ENCODE measurements at regions not wholly inside any gene's neighbourhood (a gene's known extent, or its start where the extent isn't known, plus 50 kb on each side); places are given as distances from the start of the nearest gene placed in this dataset.
"Not testable (repeated sequence)": the region's sequence is repeated elsewhere in the genome, so short reads cannot be mapped to it uniquely, and the experiment has no call there.

DNA sequence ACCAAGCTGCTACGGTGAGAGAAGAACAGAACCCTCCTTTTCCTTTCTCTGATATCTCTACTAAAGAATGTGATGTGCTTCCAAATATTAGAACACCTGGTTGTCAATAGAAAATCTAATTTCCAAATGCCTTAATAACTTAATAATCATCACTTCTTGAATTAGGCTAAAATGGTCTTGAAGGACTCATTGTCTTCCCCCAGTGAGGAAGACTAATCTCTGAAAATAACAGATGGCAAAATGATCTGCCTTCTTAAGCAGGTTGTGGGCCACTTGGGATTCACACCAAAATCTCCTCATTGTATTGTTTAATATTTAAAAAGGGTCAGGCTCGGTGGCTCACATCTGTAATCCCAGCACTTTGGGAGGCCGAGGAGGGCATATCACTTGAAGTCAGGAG, 805.9 kb upstream of the AUTS2 start:
- DNase-seq (ENCODE audit: insufficient read length, low spot score) (no peak), FAIRE-seq (no peak)
- no peak for TF ChIP-seq POLR2A (IDR thresholded peaks at IDR 0.05; ENCODE audit: low read depth, low read length)

DNA sequence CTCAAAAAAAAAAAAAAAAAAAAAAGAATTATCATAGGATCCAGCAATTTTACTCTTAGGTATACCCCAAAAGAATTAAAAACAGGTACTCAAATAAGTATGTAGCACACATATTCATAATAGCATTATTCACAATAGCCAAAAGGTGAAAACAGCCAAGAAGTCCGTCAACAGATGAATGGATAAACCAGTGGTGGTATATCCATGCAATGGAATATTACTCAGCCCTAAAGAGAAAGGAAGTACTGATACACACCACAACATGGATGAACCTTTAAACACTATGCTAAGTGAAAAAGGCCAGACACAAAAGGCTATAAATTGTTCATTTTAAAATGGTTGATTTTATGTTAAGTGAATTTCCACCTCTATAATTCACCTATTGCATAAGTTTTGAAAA, 804.8 kb upstream of the AUTS2 start:
- DNase-seq (ENCODE audit: insufficient read length, low spot score) (no peak), FAIRE-seq (no peak)

DNA sequence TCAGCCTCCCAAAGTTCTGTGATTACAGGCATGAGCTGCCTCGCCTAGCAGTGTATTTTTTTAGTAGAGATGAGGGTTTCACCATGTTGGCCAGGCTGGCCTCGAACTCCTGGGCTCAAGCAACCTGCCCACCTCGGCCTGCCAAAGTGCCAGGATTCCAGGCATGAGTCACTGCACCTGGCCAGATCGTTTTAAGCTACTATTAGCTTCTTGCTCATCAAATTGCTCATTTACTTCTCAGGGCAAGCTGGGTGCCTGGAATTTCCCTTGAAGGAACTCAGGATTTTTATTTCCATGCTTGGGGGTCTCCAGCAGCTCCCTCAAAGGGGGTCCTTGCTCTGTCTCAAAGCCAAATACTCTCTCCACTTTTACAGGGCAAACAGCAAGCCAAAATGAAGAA, 798.0 kb upstream of the AUTS2 start:
- no peak for TF ChIP-seq POLR2A (IDR thresholded peaks at IDR 0.05; ENCODE audit: low read depth, low read length)
- no peak for DNase-seq (ENCODE audit: insufficient read length, low spot score)
- no peak for FAIRE-seq

More for the DNA sequence above, 804.8 kb upstream of the AUTS2 start:
- no peak for TF ChIP-seq POLR2A (IDR thresholded peaks at IDR 0.05; ENCODE audit: low read depth, low read length)

DNA sequence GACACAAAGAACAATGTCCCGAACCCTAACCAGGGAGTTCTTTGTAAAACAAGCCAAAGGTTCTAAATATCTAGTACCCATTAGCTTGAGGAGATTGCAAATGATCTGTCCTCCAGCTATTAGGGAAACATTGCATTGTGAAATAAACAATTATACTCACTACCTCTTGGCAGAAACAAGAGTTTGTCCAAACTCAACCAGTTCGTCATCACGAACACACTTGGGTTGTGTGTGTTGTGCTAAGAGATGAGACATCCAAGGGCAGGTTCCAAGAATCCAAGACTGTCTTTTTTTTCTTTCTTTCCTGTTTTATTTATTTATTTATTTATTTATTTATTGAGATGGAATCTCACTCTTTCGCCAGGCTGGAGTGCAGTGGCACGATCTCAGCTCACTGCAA, 793.1 kb upstream of the AUTS2 start:
- FAIRE-seq: no peak
- DNase-seq (ENCODE audit: insufficient read length, low spot score): no peak
- no peak for TF ChIP-seq POLR2A (IDR thresholded peaks at IDR 0.05; ENCODE audit: low read depth, low read length)

DNA sequence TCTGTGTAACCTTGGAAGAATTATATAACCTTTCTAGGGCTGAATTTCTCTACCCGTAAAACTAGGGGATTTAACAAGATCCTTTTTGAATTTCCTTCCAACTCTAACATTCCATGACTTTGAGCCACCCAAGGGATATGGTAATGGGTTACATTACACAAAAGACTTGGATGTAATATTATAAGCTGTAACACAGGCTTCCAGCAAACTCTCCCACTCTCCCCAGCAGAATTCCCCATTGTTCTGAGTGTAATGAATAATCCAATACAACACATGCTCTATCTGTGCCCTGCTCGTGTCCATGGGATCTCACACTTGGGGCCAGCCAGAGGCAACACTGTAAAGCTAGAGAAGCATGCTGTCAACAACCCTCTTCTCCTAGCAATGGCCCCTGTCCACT, 790.6 kb upstream of the AUTS2 start:
- no peak for DNase-seq (ENCODE audit: insufficient read length, low spot score)
- TF ChIP-seq POLR2A (IDR thresholded peaks at IDR 0.05; ENCODE audit: low read depth, low read length): no peak
- FAIRE-seq: no peak

DNA sequence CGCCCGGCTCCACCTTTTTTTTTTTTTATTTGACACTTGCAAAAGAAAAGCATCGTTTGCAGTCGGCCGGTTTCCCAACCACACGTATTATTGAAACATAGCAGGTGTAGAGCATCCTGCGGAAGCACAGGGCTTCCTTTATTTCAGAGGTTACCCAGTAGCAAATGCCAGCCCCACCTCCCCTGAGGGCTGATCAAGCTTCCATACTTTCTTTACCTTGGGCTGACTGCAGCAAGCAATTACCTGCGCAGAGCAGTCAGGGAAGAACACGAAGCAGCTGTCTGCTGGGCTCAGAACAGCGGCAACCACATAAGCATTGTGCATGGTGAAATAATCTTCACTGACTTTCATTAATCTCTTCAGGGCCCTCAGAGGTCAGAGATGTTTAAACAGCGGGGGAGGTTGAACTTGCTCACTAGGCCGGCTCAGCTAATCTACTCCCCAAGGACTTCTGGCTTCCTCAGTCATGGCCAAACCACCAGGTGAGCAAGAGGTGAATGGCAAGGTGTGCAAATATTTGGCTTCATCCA, 784.7 kb upstream of the AUTS2 start:
- FAIRE-seq (no peak), DNase-seq (ENCODE audit: insufficient read length, low spot score) (no peak)
- no peak for TF ChIP-seq POLR2A (IDR thresholded peaks at IDR 0.05; ENCODE audit: low read depth, low read length)

DNA sequence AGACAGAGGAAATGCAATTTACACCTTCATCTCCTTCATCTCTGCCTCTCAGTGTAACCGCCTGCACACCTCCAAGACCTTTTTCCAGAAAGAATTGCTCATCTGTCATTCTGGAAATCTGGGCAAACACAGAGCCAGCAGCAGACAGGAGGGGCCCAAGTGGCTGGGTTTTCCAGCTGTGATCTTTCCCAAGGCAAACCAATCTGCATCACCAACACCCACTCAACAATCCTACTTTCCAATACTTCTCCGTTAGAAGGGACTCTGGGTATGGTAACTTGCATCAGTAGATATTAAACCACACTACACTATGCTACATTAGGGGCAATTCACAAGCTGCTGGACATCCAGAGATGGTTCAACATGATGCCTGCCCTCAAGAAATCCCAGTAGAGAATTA, 781.8 kb upstream of the AUTS2 start:
- no peak for FAIRE-seq
- no peak for DNase-seq (ENCODE audit: insufficient read length, low spot score)
- no peak for TF ChIP-seq POLR2A (IDR thresholded peaks at IDR 0.05; ENCODE audit: low read depth, low read length)

DNA sequence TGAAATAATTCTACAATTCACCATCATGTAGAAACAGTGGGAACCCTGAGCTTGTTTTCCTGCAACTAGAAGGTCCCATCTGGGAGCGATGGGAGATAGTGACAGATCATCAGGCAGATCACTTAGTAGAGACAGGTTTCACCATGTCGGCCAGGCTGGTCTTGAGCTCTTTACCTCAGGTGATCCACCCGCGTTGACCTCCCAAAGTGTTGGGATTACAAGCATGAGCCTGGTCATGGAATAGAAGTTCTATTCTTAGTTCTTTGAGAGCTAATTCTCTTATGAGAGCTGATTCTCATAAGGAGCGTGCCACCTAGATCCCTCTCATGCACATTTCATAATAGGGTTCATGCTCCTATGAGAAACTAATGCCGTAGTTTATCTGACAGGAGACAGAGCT, 778.0 kb upstream of the AUTS2 start:
- TF ChIP-seq POLR2A (IDR thresholded peaks at IDR 0.05; ENCODE audit: low read depth, low read length): no peak
- FAIRE-seq (no peak), DNase-seq (ENCODE audit: insufficient read length, low spot score) (no peak)

DNA sequence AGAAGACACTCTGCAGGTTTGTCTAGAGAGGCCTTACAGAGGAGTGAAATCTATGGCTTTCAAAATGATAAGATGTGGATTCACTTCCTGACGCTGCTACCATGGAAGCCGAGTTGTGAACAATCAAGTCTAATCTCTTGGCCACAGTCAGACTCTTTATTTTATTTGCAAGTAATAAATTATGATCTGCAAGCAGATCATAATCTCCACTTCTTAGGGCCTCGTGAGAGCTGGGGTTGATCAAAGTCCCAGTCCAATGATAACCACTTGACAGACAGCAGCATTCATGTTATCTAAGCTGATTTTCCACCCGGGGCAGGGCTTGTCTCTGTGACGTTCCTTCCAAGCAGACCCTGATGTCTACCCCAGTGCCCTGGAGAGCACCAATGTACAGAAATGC, 776.4 kb upstream of the AUTS2 start:
- no peak for TF ChIP-seq POLR2A (IDR thresholded peaks at IDR 0.05; ENCODE audit: low read depth, low read length)
- DNase-seq (ENCODE audit: insufficient read length, low spot score): no peak
- FAIRE-seq: no peak

DNA sequence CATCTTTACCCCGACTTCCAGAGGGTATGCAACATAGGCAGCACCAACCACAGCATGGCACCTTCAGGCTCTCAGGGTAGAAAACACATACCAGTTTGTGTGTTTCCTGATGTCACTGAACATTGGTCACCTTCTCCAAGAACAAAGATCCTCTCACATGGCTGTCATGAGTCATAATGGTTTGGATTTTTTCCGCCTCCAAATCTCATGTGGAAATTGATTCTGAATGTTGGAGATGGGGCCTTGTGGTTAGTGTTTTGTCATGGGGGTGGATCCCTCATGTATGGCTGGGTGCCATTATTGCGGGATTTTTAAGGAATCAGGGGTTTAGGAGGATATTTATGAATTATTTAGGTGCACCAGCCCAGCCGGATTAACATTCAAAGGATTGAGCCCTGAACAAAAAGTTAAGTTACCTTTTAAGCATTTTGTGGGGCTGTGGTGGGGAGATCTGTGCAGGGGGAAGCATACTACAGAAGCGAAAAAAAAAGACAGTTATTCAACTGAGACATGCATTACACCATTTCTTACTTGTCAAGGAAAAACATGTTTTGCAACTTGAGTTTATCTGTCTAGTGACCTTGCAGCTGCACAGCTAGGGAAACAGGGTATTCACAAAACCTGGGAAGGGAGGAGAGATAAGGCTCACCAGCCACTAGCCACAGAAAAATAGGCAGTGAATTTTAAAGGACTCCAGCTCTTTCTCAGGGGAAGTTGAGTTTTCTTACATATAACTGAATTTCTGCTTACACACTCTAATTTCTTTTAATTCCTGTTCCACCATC, 774.1 kb upstream of the AUTS2 start:
- DNase-seq (ENCODE audit: insufficient read length, low spot score) (no peak), FAIRE-seq (no peak)
- no peak for TF ChIP-seq POLR2A (IDR thresholded peaks at IDR 0.05; ENCODE audit: low read depth, low read length)

DNA sequence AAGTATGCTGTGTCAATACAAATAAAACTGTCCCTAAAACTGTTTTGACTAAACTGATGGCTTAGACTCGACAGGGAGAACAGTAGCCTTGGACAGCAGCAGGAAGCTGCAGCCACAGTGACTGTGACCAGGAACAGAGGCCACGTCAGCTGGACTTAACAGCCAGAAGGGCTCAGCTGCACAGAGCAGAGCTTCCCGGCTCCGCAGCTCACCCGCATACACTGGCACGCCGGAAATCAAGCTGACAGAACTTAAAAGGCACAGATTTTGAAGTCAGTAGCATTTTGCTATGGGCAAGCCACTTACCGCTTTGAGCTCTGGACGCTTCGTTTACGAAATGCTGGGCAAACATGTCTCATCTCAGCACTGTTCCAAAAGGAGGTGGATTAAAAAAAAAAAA, 769.7 kb upstream of the AUTS2 start:
- TF ChIP-seq POLR2A (IDR thresholded peaks at IDR 0.05; ENCODE audit: low read depth, low read length): no peak

DNA sequence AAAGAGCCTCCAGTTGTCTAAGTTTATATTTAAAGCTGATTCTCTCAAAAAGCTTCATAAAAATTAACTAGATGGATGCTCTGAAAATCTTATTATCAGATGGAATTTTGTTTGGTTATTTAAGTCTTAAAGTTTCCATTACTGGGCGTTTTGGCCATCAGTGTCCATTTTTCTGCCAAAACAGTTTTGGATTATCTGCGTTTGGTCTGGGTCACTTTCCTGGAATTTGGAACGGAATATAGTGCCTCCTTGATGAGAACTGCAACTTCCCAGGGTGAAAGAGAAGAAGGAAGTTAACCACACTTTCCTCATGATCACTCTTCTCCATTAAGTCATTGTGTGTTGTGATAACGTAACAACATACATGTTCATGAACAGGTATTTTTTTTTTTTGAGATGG, 764.9 kb upstream of the AUTS2 start:
- DNase-seq (ENCODE audit: insufficient read length, low spot score): no peak
- FAIRE-seq: no peak

More for the DNA sequence above, 769.7 kb upstream of the AUTS2 start:
- DNase-seq (ENCODE audit: insufficient read length, low spot score) (no peak), FAIRE-seq (no peak)

DNA sequence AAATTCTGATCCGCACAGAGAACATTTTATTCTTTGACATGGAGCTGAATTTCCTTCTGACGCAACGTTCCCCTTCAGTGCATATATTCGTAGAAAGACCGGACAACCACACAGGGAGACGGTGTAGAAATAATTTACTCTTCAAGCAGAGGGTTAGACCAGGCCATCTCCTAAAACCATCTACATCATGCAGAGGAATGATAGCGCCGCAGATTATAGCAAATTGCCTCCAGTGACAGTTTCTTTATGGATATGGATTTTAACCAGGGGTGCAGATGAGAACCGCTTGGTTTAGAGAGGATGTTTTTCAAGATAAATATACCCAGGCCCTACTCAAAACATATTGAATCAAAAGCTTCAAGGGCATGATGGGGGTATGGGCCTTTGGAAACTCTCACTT, 759.3 kb upstream of the AUTS2 start:
- FAIRE-seq (no peak), DNase-seq (ENCODE audit: insufficient read length, low spot score) (no peak)
- no peak for TF ChIP-seq POLR2A (IDR thresholded peaks at IDR 0.05; ENCODE audit: low read depth, low read length)

More for the DNA sequence above, 764.9 kb upstream of the AUTS2 start:
- TF ChIP-seq POLR2A (IDR thresholded peaks at IDR 0.05; ENCODE audit: low read depth, low read length): no peak

DNA sequence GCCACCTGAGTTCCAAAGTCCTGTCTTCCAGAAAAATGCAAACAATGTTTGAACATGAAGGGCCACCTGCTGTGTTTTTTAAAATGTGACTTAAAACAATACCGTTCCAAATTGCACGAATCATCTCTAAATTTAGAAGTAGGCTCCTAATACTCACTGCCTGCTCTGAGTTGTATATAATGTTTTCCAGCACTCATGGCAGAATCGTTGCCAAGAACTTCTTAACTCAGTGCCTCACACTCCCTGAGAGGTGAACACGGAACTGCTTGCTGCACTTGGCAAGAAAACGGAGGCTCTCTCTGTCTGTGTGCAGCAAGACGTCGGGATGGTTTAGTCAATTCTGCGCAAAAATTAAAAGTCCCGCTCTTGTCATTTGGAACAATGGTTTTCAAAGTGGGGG, 757.3 kb upstream of the AUTS2 start:
- DNase-seq (ENCODE audit: insufficient read length, low spot score): no peak
- FAIRE-seq: no peak
- no peak for TF ChIP-seq POLR2A (IDR thresholded peaks at IDR 0.05; ENCODE audit: low read depth, low read length)

DNA sequence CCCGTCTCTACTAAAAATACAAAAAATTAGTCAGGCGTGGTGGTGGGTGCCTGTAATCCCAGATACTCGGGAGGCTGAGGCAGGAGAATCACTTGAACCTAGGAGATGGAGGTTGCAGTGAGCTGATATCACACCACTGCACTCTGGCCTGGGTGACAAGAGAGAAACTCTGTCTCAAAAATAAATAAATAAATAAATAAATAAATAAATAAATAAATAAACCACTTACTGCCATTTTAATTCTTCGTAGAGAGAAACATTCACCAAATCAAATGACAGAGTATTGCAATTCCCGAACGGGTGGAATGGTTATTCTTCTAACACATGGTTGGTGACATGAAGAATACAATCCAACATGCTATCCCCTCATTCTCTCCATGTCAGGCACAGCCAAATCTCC, 754.3 kb upstream of the AUTS2 start:
- DNase-seq (ENCODE audit: insufficient read length, low spot score); FAIRE-seq: not testable (repeated sequence)

Measured in H54 (cell line).